C4-2B (cell line): ENCODE measurements at regions not wholly inside any gene's neighbourhood (a gene's known extent, or its start where the extent isn't known, plus 50 kb on each side); places are given as distances from the start of the nearest gene placed in this dataset.

ENCODE experiments used
- ZFX ChIP-seq: fragments of 450-650 bp; IDR thresholded peaks from 2 replicates; pipeline ENCODE4 v1.6.1; 2017
- TF ChIP-seq, protein P1 (sequence below): fragments of 450-650 bp; conservative IDR thresholded peaks from 2 replicates; pipeline ENCODE4 v1.5.1; 2017; ENCODE audit warnings: mild to moderate bottlenecking

DNA sequence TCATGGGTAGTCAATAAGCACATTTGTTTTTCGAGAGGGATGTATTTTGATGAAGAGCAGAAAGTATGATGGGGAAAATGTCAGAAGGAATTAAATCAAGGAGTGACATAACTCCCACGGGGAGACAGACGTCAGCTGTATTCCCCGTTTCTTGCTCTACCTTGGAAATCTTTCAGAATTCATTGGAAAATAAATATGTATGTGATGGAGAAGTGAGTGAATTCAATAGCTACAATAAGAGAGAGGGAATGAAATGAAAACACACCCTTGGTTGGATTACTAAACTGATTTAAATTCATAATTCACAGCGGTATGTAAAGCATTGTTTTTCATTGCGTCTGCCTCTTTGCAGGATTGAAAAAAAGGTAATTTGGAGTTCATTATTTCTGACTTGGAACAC, 209.7 kb upstream of the KLF4 start:
- TF ChIP-seq, protein P1, sequence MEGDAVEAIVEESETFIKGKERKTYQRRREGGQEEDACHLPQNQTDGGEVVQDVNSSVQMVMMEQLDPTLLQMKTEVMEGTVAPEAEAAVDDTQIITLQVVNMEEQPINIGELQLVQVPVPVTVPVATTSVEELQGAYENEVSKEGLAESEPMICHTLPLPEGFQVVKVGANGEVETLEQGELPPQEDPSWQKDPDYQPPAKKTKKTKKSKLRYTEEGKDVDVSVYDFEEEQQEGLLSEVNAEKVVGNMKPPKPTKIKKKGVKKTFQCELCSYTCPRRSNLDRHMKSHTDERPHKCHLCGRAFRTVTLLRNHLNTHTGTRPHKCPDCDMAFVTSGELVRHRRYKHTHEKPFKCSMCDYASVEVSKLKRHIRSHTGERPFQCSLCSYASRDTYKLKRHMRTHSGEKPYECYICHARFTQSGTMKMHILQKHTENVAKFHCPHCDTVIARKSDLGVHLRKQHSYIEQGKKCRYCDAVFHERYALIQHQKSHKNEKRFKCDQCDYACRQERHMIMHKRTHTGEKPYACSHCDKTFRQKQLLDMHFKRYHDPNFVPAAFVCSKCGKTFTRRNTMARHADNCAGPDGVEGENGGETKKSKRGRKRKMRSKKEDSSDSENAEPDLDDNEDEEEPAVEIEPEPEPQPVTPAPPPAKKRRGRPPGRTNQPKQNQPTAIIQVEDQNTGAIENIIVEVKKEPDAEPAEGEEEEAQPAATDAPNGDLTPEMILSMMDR: no peak
- TF ChIP-seq ZFX: no peak
